Upper lobe of left lung (tissue), 4 donors: ENCODE measurements at regions not wholly inside any gene's neighbourhood (a gene's known extent, or its start where the extent isn't known, plus 50 kb on each side); places are given as distances from the start of the nearest gene placed in this dataset.

Source experiments
- POLR2AphosphoS5 ChIP-seq, 2 donors: sonication (generic); formaldehyde crosslinking; IDR thresholded peaks; one replicate each; pipeline ENCODE4 v1.5.1; 2017; ENCODE audit warnings: antibody characterized with exemption in 2 of 2
- TF ChIP-seq, protein P1 (sequence below), 6 experiments: fragments of 450-650 bp in 4 of 6; fragments of 200-600 bp in 2 of 6; sonication (generic) in 2 of 6; IDR thresholded peaks; one replicate each; pipeline ENCODE4 v1.5.1; 2016 to 2019; ENCODE audit warnings: antibody characterized with exemption in 6 of 6

DNA sequence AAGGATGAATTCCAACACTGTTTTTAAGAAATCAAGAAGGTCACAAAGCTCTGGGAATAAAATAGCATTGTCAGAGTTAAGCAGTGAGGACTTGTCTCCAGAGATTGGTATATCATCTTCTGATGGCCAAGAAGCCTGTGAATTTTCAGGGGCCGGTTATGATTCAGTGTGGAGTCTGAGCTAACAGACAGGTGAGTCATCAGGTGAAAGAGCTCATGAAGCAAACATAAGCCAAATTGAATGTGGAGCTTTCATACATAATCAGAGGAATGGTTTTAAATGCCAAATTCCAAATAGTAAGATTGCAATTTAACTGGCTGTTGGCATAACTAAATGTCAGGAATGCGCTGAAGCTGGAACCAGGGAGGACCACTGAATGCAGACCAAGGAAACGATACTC, 494.2 kb downstream of the MTRR start:
- TF ChIP-seq POLR2AphosphoS5 (IDR thresholded peaks at IDR 0.05), result no peak
- TF ChIP-seq, protein P1, sequence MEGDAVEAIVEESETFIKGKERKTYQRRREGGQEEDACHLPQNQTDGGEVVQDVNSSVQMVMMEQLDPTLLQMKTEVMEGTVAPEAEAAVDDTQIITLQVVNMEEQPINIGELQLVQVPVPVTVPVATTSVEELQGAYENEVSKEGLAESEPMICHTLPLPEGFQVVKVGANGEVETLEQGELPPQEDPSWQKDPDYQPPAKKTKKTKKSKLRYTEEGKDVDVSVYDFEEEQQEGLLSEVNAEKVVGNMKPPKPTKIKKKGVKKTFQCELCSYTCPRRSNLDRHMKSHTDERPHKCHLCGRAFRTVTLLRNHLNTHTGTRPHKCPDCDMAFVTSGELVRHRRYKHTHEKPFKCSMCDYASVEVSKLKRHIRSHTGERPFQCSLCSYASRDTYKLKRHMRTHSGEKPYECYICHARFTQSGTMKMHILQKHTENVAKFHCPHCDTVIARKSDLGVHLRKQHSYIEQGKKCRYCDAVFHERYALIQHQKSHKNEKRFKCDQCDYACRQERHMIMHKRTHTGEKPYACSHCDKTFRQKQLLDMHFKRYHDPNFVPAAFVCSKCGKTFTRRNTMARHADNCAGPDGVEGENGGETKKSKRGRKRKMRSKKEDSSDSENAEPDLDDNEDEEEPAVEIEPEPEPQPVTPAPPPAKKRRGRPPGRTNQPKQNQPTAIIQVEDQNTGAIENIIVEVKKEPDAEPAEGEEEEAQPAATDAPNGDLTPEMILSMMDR (IDR thresholded peaks at IDR 0.05), result no peak
